GM10266 (cell line): ENCODE measurements at regions not wholly inside any gene's neighbourhood (a gene's known extent, or its start where the extent isn't known, plus 50 kb on each side); places are given as distances from the start of the nearest gene placed in this dataset.
"Not testable (repeated sequence)": the region's sequence is repeated elsewhere in the genome, so short reads cannot be mapped to it uniquely, and the experiment has no call there.

Source experiments
- DNase-seq: peaks from one replicate; pipeline ENCODE4 v3.0.0; 2012; ENCODE audit errors: extremely low spot score

GRCh38 chr9:66269783-66270182 is 532.8 kb downstream of the FOXD4L4 start:
- DNase-seq = not testable (repeated sequence)

- DNase-seq = not testable (repeated sequence)
These were observed 541.9 kb downstream of the FOXD4L4 start for GRCh38 chr9:66278809-66279208.
